SK-N-SH (cell line): ENCODE measurements at regions not wholly inside any gene's neighbourhood (a gene's known extent, or its start where the extent isn't known, plus 50 kb on each side); places are given as distances from the start of the nearest gene placed in this dataset.

Experiments
- CTCF ChIA-PET: fragments of 300-600, 350-600 bp; formaldehyde crosslinking; extraction: SDS; loops from one replicate; lab custom pipeline; 2021; lab: Yijun Ruan, JAX
- POLR2A ChIA-PET: fragments of 350-600 bp; sonication (Branson Sonifier 250); formaldehyde crosslinking; extraction: SDS; loops from one replicate; lab custom pipeline; 2020; ENCODE audit warnings: antibody characterized with exemption, inconsistent platforms; lab: Yijun Ruan, JAX
- DNase-seq: peaks from one replicate; pipeline ENCODE4 v3.0.0; 2012
- H2AFZ ChIP-seq: fragments of 200-600 bp; sonication (generic); 2 replicates; pipeline ENCODE4 v1.8.1; 2016; ENCODE audit warnings: antibody characterized with exemption, mild to moderate bottlenecking, low read depth
- H3F3A ChIP-seq: fragments of 200-600 bp; sonication (generic); replicated peaks from 2 replicates; pipeline ENCODE3; 2016; ENCODE audit warnings: antibody characterized with exemption, mild to moderate bottlenecking; ENCODE audit not compliant: insufficient read depth
- H3K27ac ChIP-seq, 2 experiments: fragments of 200-500 bp in 1 of 2; fragments of 200-600 bp in 1 of 2; sonication (Bioruptor generic) in 1 of 2; sonication (generic), shearing (Covaris generic) in 1 of 2; 2 replicates each; pipeline versions ENCODE4 v1.5.1 to v1.6.1; 2014 to 2016; ENCODE audit warnings: low read depth in 2 of 2, inconsistent platforms in 1 of 2, low read length in 1 of 2, mild to moderate bottlenecking in 1 of 2, mixed read lengths in 1 of 2
- H3K27me3 ChIP-seq: fragments of 200-600 bp; sonication (generic), shearing (Covaris generic); 2 replicates; pipeline ENCODE4 v1.6.1; 2016; ENCODE audit warnings: mixed run types; ENCODE audit not compliant: insufficient read depth
- H3K36me3 ChIP-seq, 2 experiments: fragments of 200-500 bp in 1 of 2; fragments of 200-600 bp in 1 of 2; sonication (Bioruptor generic) in 1 of 2; sonication (generic) in 1 of 2; replicated peaks in 1 of 2; 2 replicates each; pipeline versions ENCODE3 to v1.5.1; 2014 to 2016; ENCODE audit warnings: low read length in 1 of 2, mild to moderate bottlenecking in 1 of 2; ENCODE audit not compliant: insufficient read depth in 2 of 2, control insufficient read depth in 1 of 2
- H3K4me1 ChIP-seq, 2 experiments: fragments of 200-500 bp in 1 of 2; fragments of 200-600 bp in 1 of 2; sonication (Bioruptor generic) in 1 of 2; sonication (generic), shearing (Covaris generic) in 1 of 2; 2 replicates each; pipeline versions ENCODE4 v1.5.1 to v1.6.1; 2014 to 2016; ENCODE audit warnings: low read depth in 1 of 2, low read length in 1 of 2, mixed run types in 1 of 2; ENCODE audit not compliant: insufficient read depth in 2 of 2, control insufficient read depth in 1 of 2
- H3K4me2 ChIP-seq: fragments of 200-600 bp; sonication (generic), shearing (Covaris generic); 2 replicates; pipeline ENCODE4 v1.6.1; 2017; ENCODE audit warnings: mixed run types
- H3K4me3 ChIP-seq, 2 experiments: fragments of 200-500 bp in 1 of 2; fragments of 200-600 bp in 1 of 2; sonication (Bioruptor generic) in 1 of 2; sonication (generic), shearing (Covaris generic) in 1 of 2; 2 replicates each; pipeline versions ENCODE4 v1.5.1 to v1.8.1; 2014 to 2016; ENCODE audit warnings: low read depth in 2 of 2, inconsistent platforms in 1 of 2, low read length in 1 of 2, mild to moderate bottlenecking in 1 of 2, mixed read lengths in 1 of 2, moderate library complexity in 1 of 2
- H3K79me2 ChIP-seq: fragments of 200-600 bp; sonication (generic); 2 replicates; pipeline ENCODE4 v1.8.1; 2017; ENCODE audit warnings: mild to moderate bottlenecking; ENCODE audit not compliant: insufficient read depth
- H3K9ac ChIP-seq: fragments of 200-600 bp; sonication (generic); 2 replicates; pipeline ENCODE4 v1.6.1; 2017; ENCODE audit warnings: mixed run types
- H3K9me2 ChIP-seq: fragments of 200-600 bp; sonication (generic); 2 replicates; pipeline ENCODE4 v1.6.1; 2017; ENCODE audit warnings: mixed run types
- H3K9me3 ChIP-seq: fragments of 200-600 bp; sonication (generic); 2 replicates; pipeline ENCODE4 v1.6.1; 2017; ENCODE audit warnings: mixed run types, mild to moderate bottlenecking, moderate library complexity
- H4K20me1 ChIP-seq: fragments of 200-600 bp; sonication (generic); 2 replicates; pipeline ENCODE4 v1.6.1; 2017; ENCODE audit warnings: mild to moderate bottlenecking, mixed run types; ENCODE audit not compliant: insufficient read depth
- CHD2 ChIP-seq: fragments of 150-350 bp; IDR thresholded peaks from 2 replicates; pipeline ENCODE4 v1.6.1; 2018; ENCODE audit warnings: low read length; ENCODE audit not compliant: partially characterized antibody
- ELF1 ChIP-seq: IDR thresholded peaks from 2 replicates; pipeline ENCODE4 v1.4.0; 2012
- EP300 ChIP-seq, 2 experiments: IDR thresholded peaks; 2 replicates each; pipeline versions ENCODE4 v1.4.0 to v1.6.1; 2012; ENCODE audit warnings: borderline replicate concordance in 1 of 2, low read depth in 1 of 2, low read length in 1 of 2
- EZH2phosphoT487 ChIP-seq: fragments of 200-600 bp; sonication (generic); IDR thresholded peaks from 2 replicates; pipeline ENCODE4 v1.6.1; 2017; ENCODE audit warnings: low read depth, mixed run types, mild to moderate bottlenecking, antibody characterized with exemption, moderate library complexity, borderline replicate concordance
- FOXJ3 ChIP-seq: sonication (generic); formaldehyde crosslinking; IDR thresholded peaks from 2 replicates; pipeline ENCODE4 v1.5.1; 2020; ENCODE audit warnings: mild to moderate bottlenecking, missing genetic modification reagents
- FOXM1 ChIP-seq: IDR thresholded peaks from 2 replicates; pipeline ENCODE4 v1.4.0; 2012; ENCODE audit warnings: low read depth, mild to moderate bottlenecking
- GABPA ChIP-seq: IDR thresholded peaks from 2 replicates; pipeline ENCODE4 v1.4.0; 2012; ENCODE audit warnings: low read depth, mild to moderate bottlenecking
- GATA2 ChIP-seq: sonication (generic); formaldehyde crosslinking; IDR thresholded peaks from 2 replicates; pipeline ENCODE4 v1.5.0; 2020; ENCODE audit warnings: mild to moderate bottlenecking, missing genetic modification reagents
- JUND ChIP-seq: IDR thresholded peaks from 2 replicates; pipeline ENCODE4 v1.4.0; 2012
- MEF2A ChIP-seq: IDR thresholded peaks from 2 replicates; pipeline ENCODE4 v1.4.0; 2012; ENCODE audit warnings: low read depth, borderline replicate concordance
- MXI1 ChIP-seq: IDR thresholded peaks from 2 replicates; pipeline ENCODE4 v1.6.1; 2012; ENCODE audit warnings: mild to moderate bottlenecking, low read depth, low read length, improper control_type of control experiment
- NFIC ChIP-seq: IDR thresholded peaks from 2 replicates; pipeline ENCODE4 v1.4.0; 2012; ENCODE audit warnings: borderline replicate concordance
- NRF1 ChIP-seq: IDR thresholded peaks from 2 replicates; pipeline ENCODE4 v1.6.1; 2012; ENCODE audit warnings: low read depth, mild to moderate bottlenecking, low read length
- POLR2AphosphoS5 ChIP-seq: IDR thresholded peaks from 2 replicates; pipeline ENCODE4 v1.6.1; 2012; ENCODE audit warnings: low read depth, low read length
- RAD21 ChIP-seq: IDR thresholded peaks from 2 replicates; pipeline ENCODE4 v1.6.1; 2012; ENCODE audit warnings: mild to moderate bottlenecking, low read length
- RCOR1 ChIP-seq: fragments of 150-350 bp; IDR thresholded peaks from 2 replicates; pipeline ENCODE4 v1.6.1; 2017; ENCODE audit warnings: antibody characterized with exemption, low read length
- RFX5 ChIP-seq: IDR thresholded peaks from 2 replicates; pipeline ENCODE4 v1.6.1; 2012; ENCODE audit warnings: mild to moderate bottlenecking, improper control_type of control experiment, low read length
- RXRA ChIP-seq: IDR thresholded peaks from 2 replicates; pipeline ENCODE4 v1.4.0; 2012; ENCODE audit warnings: low read depth, mild to moderate bottlenecking, borderline replicate concordance
- SIN3A ChIP-seq: IDR thresholded peaks from 2 replicates; pipeline ENCODE4 v1.6.1; 2012; ENCODE audit warnings: low read depth, mild to moderate bottlenecking, low read length, moderate library complexity, borderline replicate concordance
- SMC3 ChIP-seq: IDR thresholded peaks from 2 replicates; pipeline ENCODE4 v1.6.1; 2012; ENCODE audit warnings: low read depth, low read length, improper control_type of control experiment
- TAF1 ChIP-seq: IDR thresholded peaks from 2 replicates; pipeline ENCODE4 v1.6.1; 2012; ENCODE audit warnings: low read depth, mild to moderate bottlenecking, low read length, moderate library complexity, borderline replicate concordance
- TCF12 ChIP-seq: IDR thresholded peaks from 2 replicates; pipeline ENCODE4 v1.4.0; 2012
- TEAD4 ChIP-seq: IDR thresholded peaks from 2 replicates; pipeline ENCODE4 v1.4.0; 2012; ENCODE audit warnings: mild to moderate bottlenecking, borderline replicate concordance; ENCODE audit not compliant: insufficient read depth
- YY1 ChIP-seq: IDR thresholded peaks from 2 replicates; pipeline ENCODE4 v1.4.0; 2012; ENCODE audit warnings: low read depth, mild to moderate bottlenecking
- WGBS: methylation state at CpG from one replicate; pipeline ENCODE4 v1.1.6; 2017; ENCODE audit warnings: low lambda C conversion rate; 5-methylcytosine and 5-hydroxymethylcytosine counted together
- TF ChIP-seq, protein P1 (sequence below): IDR thresholded peaks from 2 replicates; pipeline ENCODE4 v1.4.0; 2012; ENCODE audit warnings: low read depth
- TF ChIP-seq, protein P2 (sequence below): fragments of 150-350 bp; IDR thresholded peaks from 2 replicates; pipeline ENCODE4 v1.6.1; 2017; ENCODE audit warnings: antibody characterized with exemption, low read length, low read depth, borderline replicate concordance
- TF ChIP-seq, protein P3 (sequence below): IDR thresholded peaks from 2 replicates; pipeline ENCODE4 v1.4.0; 2012; ENCODE audit warnings: low read depth, borderline replicate concordance
- TF ChIP-seq, protein P4 (sequence below): IDR thresholded peaks from 2 replicates; pipeline ENCODE4 v1.4.0; 2012; ENCODE audit warnings: low read depth, borderline replicate concordance

DNA sequence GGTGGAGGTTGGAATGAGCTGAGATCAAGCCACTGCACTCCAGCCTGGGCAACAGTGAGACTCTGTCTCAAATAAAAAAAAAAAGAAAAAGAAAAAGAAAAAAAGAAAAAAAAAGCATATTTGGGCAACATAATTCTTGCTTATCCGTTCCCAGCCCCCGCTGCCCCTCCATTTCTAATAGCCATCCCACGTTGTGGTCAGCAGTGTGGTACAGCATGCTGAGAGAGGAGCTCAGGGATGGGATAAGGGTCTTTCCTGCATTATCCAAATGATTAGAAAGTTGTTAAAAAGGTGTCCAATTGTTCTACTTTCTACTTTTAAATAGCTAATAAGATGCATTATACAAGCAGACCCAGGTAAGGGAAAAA, 104.9 kb upstream of the ZNF92 start:
- Histone ChIP-seq H4K20me1 (no peaks in the 10 kb centered on the region), H3K36me3 (no peaks in the 10 kb centered on the region), H3K9me2 (no peaks in the 10 kb centered on the region), H3F3A (peaks cover 3% of the 10 kb centered on the region), H2AFZ (peak overlapping the region; percentile 98; the same call in 1 of the 2 replicates), H3K4me3 (peak overlapping the region; percentile 73 to 79), H3K79me2 (no peaks in the 10 kb centered on the region; the same call in 1 of the 2 replicates), H3K4me2 (peak overlapping the region; percentile 85), H3K9me3 (0 out of 2 replicates have a peak, but pooled peaks cover 3% of the 10 kb centered on the region), H3K4me1 (peaks cover 0 to 22% of the 10 kb centered on the region in 2 experiments; a peak in 1 of 4 replicates), H3K27me3 (no peaks in the 10 kb centered on the region), H3K9ac (no peak overlapping the region), H3K27ac (no peak overlapping the region)
- ChIA-PET POLR2A (interaction anchor here (0.9 kb wide), 1 partner anchor 474 kb away, joined by 4 read pairs; the partner anchor contains the start of gene ZNF138), CTCF (interaction anchor here (1.6 to 3.2 kb wide), 2 partner anchors 33 to 39 kb away, joined by 5 to 20 read pairs; no protein-coding TSS in a partner anchor)
- DNase-seq: peak; percentile 52
- TF ChIP-seq RFX5 (no peak), NRF1 (no peak), TEAD4 (no peak), TAF1 (no peak), YY1 (no peak), FOXJ3 (no peak), FOXM1 (no peak), SIN3A (no peak), RXRA (no peak), TCF12 (no peak), ELF1 (no peak), MXI1 (no peak), SMC3 (no peak), RAD21 (no peak), EP300 (IDR thresholded peaks at IDR 0.05; ENCODE audit: borderline replicate concordance in 1 of 2, low read depth in 1 of 2, low read length in 1 of 2) (no peak), MEF2A (no peak), POLR2AphosphoS5 (no peak)
- TF ChIP-seq, protein P1, sequence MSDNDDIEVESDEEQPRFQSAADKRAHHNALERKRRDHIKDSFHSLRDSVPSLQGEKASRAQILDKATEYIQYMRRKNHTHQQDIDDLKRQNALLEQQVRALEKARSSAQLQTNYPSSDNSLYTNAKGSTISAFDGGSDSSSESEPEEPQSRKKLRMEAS: no peak
- TF ChIP-seq, protein P2, sequence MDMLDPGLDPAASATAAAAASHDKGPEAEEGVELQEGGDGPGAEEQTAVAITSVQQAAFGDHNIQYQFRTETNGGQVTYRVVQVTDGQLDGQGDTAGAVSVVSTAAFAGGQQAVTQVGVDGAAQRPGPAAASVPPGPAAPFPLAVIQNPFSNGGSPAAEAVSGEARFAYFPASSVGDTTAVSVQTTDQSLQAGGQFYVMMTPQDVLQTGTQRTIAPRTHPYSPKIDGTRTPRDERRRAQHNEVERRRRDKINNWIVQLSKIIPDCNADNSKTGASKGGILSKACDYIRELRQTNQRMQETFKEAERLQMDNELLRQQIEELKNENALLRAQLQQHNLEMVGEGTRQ: no peak
- WGBS: 38% methylated on average over 3 of the region's 3 CpGs

DNA sequence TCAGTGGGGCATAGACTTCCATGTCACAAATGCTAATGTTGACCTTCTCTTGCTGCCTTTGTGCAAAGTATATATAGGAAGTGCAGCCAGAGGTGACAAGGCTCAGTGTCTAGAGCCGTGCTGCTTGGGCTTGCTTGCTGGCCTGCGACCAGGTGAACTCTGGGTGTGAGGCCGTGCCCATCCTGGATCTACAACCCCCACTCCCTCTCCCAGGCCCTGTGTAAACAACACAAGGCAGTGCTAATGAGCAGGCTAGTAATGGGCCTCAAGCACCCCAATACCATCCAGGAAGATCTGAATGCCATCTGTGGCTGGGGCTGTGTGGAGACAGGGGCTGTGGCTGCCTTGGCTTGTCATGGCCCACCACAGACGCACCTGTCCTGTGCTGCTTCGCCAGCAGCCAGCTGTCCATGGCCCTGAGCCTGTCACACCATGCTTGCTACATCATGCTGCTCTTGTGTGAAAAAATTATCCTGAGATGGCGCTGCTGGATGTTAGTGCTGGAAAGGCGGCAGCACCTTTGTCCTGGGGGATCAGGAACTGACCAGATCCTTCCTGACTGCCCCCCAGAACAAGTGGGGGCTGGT, 107.6 kb upstream of the ZNF92 start:
- no peak for DNase-seq
- Histone ChIP-seq H3F3A (no peaks in the 10 kb centered on the region), H3K9me3 (no peaks in the 10 kb centered on the region), H3K4me3 (no peak overlapping the region), H4K20me1 (no peaks in the 10 kb centered on the region), H3K36me3 (no peaks in the 10 kb centered on the region), H3K4me2 (no peak overlapping the region), H3K9ac (no peak overlapping the region), H2AFZ (no peak overlapping the region), H3K27me3 (no peaks in the 10 kb centered on the region; the same call in 1 of the 2 replicates), H3K9me2 (no peaks in the 10 kb centered on the region), H3K27ac (no peak overlapping the region), H3K79me2 (no peaks in the 10 kb centered on the region), H3K4me1 (peaks cover 0 to 22% of the 10 kb centered on the region in 2 experiments; a peak in 1 of 4 replicates)
- CTCF ChIA-PET: interaction anchor here (1.0 to 1.1 kb wide), 2 partner anchors 41 kb away, joined by 3 read pairs; no protein-coding TSS in a partner anchor
- WGBS: 74% methylated on average over 5 of the region's 7 CpGs
- POLR2A ChIA-PET: no interaction called here
- TF ChIP-seq GABPA (no peak), TCF12 (no peak), NFIC (no peak), FOXM1 (no peak), RCOR1 (no peak), RXRA (no peak), GATA2 (CRISPR knock-in tag) (no peak), CHD2 (no peak), JUND (no peak), RAD21 (no peak), EZH2phosphoT487 (no peak), EP300 (IDR thresholded peaks at IDR 0.05; ENCODE audit: borderline replicate concordance in 1 of 2, low read depth in 1 of 2, low read length in 1 of 2) (no peak)
- TF ChIP-seq, protein P3, sequence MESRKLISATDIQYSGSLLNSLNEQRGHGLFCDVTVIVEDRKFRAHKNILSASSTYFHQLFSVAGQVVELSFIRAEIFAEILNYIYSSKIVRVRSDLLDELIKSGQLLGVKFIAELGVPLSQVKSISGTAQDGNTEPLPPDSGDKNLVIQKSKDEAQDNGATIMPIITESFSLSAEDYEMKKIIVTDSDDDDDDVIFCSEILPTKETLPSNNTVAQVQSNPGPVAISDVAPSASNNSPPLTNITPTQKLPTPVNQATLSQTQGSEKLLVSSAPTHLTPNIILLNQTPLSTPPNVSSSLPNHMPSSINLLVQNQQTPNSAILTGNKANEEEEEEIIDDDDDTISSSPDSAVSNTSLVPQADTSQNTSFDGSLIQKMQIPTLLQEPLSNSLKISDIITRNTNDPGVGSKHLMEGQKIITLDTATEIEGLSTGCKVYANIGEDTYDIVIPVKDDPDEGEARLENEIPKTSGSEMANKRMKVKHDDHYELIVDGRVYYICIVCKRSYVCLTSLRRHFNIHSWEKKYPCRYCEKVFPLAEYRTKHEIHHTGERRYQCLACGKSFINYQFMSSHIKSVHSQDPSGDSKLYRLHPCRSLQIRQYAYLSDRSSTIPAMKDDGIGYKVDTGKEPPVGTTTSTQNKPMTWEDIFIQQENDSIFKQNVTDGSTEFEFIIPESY: no peak
- TF ChIP-seq, protein P4, sequence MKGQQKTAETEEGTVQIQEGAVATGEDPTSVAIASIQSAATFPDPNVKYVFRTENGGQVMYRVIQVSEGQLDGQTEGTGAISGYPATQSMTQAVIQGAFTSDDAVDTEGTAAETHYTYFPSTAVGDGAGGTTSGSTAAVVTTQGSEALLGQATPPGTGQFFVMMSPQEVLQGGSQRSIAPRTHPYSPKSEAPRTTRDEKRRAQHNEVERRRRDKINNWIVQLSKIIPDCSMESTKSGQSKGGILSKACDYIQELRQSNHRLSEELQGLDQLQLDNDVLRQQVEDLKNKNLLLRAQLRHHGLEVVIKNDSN: no peak
